Astrocyte of the spinal cord (primary cell): ENCODE measurements at regions not wholly inside any gene's neighbourhood (a gene's known extent, or its start where the extent isn't known, plus 50 kb on each side); places are given as distances from the start of the nearest gene placed in this dataset.
"Not testable (repeated sequence)": the region's sequence is repeated elsewhere in the genome, so short reads cannot be mapped to it uniquely, and the experiment has no call there.

Experiments
- DNase-seq: peaks from one replicate; pipeline ENCODE4 v3.0.0; 2011; ENCODE audit warnings: low read depth, low spot score
- H3K4me3 ChIP-seq: 2 replicates; pipeline ENCODE4 v1.5.1; 2011; ENCODE audit warnings: low read depth, mild to moderate bottlenecking, low read length, moderate library complexity
- CTCF ChIP-seq: IDR thresholded peaks from 2 replicates; pipeline ENCODE4 v1.5.1; 2012; ENCODE audit warnings: low read depth, mild to moderate bottlenecking, low read length, inconsistent platforms
- in situ Hi-C: cut with HindIII; loops from 2 replicates; pipeline ENCODE4 v1.10.0; 2017; ENCODE audit warnings: low sequenced_read_pairs

GRCh38 chr14:105912641-105913180, 386.3 kb downstream of the TMEM121 start:
- no peak for DNase-seq
- no peak for TF ChIP-seq CTCF
- H3K4me3 ChIP-seq: no peak overlapping the region
- in situ Hi-C loops: no loop called here

GRCh38 chr14:105913221-105913620, 386.8 kb downstream of the TMEM121 start:
- no peak for TF ChIP-seq CTCF
- in situ Hi-C loops: no loop called here
- H3K4me3 ChIP-seq: no peak overlapping the region
- DNase-seq: no peak

GRCh38 chr14:105913861-105914260, 387.5 kb downstream of the TMEM121 start:
- no peak for TF ChIP-seq CTCF
- in situ Hi-C loops: no loop called here
- DNase-seq: no peak
- no peak overlapping the region for H3K4me3 ChIP-seq

DNA sequence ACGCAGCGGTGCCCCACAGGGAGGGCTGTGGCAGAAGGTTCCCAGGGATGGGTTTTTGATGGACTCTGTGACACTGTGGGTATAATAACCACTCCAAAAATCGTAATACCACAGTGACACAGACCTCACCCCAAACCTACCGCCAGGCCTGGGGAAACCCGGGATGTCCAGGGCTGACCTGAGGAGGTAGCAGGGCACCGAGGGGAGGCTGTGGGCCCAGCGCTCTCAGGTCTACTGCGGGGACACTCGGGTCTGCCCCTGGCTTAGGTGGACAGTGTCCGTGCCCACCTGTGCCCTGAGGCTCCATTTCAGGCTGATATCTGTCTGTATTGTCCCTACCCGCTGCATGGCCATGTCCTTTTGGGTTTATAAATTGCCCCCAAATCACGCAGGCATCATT, 387.9 kb downstream of the TMEM121 start:
- DNase-seq, in situ Hi-C loops, H3K4me3 ChIP-seq: not testable (repeated sequence)

- no peak overlapping the region for H3K4me3 ChIP-seq
- TF ChIP-seq CTCF: no peak
- DNase-seq: no peak
- in situ Hi-C loops: no loop called here
Measured at GRCh38 chr14:105914738-105915385, 388.5 kb downstream of the TMEM121 start.

DNA sequence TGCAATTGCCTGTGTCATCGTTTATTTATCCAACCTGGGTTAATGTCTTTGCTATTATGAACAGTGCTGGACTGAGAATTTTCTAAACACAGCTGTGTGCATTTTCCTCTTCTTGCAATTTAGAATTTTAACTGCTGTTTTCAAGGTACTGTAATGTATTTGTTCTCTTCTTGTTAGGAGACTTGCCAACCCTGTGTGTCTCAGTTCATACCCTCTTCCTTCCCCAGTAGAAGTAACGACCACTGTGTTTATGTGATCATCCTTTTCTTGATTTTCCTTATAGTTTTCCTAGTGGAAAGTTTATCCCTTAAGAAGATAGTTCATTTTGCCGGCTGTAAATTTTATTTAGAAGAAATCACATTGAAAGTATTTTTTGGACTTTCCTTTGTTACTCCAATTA, 389.2 kb downstream of the TMEM121 start:
- DNase-seq, in situ Hi-C loops, H3K4me3 ChIP-seq: not testable (repeated sequence)

- DNase-seq, in situ Hi-C loops, H3K4me3 ChIP-seq: not testable (repeated sequence)
Measured at GRCh38 chr14:105917136-105917932, 391.0 kb downstream of the TMEM121 start.

- no peak for DNase-seq
- TF ChIP-seq CTCF: no peak
- in situ Hi-C loops: no loop called here
- no peak overlapping the region for H3K4me3 ChIP-seq
Measured at GRCh38 chr14:105917933-105918436, 391.6 kb downstream of the TMEM121 start.
